ENCODE measurements at regions not wholly inside any gene's neighbourhood (a gene's known extent, or its start where the extent isn't known, plus 50 kb on each side); places are given as distances from the start of the nearest gene placed in this dataset.

DNA sequence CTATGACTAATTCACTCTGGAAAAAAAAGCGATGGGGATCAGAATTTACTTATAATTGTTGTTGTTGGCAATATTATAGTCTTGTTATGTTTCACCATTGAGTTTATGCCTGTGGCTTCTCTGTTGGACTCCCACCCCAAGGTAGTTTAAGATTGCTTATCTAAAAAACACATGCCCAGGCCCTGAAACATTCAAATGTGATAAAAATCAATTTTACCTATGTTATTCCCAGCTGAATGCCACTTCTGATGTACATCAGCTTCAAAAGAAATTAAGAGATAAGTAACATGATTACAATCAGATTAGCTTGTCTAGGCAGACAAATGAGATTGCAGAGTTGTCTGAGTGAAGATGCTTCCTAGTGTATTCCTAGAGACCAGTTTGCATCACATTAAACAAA is 484.7 kb downstream of the PCDH7 start:
- TF ChIP-seq, protein P1, sequence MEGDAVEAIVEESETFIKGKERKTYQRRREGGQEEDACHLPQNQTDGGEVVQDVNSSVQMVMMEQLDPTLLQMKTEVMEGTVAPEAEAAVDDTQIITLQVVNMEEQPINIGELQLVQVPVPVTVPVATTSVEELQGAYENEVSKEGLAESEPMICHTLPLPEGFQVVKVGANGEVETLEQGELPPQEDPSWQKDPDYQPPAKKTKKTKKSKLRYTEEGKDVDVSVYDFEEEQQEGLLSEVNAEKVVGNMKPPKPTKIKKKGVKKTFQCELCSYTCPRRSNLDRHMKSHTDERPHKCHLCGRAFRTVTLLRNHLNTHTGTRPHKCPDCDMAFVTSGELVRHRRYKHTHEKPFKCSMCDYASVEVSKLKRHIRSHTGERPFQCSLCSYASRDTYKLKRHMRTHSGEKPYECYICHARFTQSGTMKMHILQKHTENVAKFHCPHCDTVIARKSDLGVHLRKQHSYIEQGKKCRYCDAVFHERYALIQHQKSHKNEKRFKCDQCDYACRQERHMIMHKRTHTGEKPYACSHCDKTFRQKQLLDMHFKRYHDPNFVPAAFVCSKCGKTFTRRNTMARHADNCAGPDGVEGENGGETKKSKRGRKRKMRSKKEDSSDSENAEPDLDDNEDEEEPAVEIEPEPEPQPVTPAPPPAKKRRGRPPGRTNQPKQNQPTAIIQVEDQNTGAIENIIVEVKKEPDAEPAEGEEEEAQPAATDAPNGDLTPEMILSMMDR (IDR thresholded peaks at IDR 0.05; ENCODE audit: poor library complexity): no peak
- no peak for TF ChIP-seq EZH2 (IDR thresholded peaks at IDR 0.05; ENCODE audit: borderline replicate concordance)
- TF ChIP-seq EZH2phosphoT487 (IDR thresholded peaks at IDR 0.05; ENCODE audit: low read depth, severe bottlenecking, unreplicated experiment): no peak
